ENCODE measurements at regions not wholly inside any gene's neighbourhood (a gene's known extent, or its start where the extent isn't known, plus 50 kb on each side); places are given as distances from the start of the nearest gene placed in this dataset.

- TF ChIP-seq TCF7 (CRISPR knock-in tag; IDR thresholded peaks at IDR 0.05; ENCODE audit: low read depth) = no peak
- TF ChIP-seq E2F5 (CRISPR knock-in tag; IDR thresholded peaks at IDR 0.05) = no peak
- no peak for TF ChIP-seq ZBTB21 (CRISPR knock-in tag; IDR thresholded peaks at IDR 0.05; ENCODE audit: borderline replicate concordance)
- no peak for TF ChIP-seq CTCF (IDR thresholded peaks at IDR 0.05)
- no peak for TF ChIP-seq NR3C1 (CRISPR knock-in tag; conservative IDR thresholded peaks at IDR 0.05; ENCODE audit: low read depth)
- no peak for TF ChIP-seq SMAD3 (CRISPR knock-in tag; IDR thresholded peaks at IDR 0.05; ENCODE audit: borderline replicate concordance)
These were observed 323.0 kb downstream of the PLPP3 start for GRCh38 chr1:56256153-56257000.
